Ovary (tissue), 3 donors: ENCODE measurements at regions not wholly inside any gene's neighbourhood (a gene's known extent, or its start where the extent isn't known, plus 50 kb on each side); places are given as distances from the start of the nearest gene placed in this dataset.

Source experiments
- CTCF ChIP-seq, 3 donors: fragments of 450-650 bp in 2 of 3; fragments of 200-600 bp in 1 of 3; IDR thresholded peaks; one replicate each; pipeline versions ENCODE4 v1.5.1 to v1.8.0; 2016 to 2022; ENCODE audit warnings: antibody characterized with exemption in 3 of 3, mild to moderate bottlenecking in 1 of 3
- POLR2A ChIP-seq: fragments of 450-650 bp; IDR thresholded peaks from one replicate; pipeline ENCODE4 v1.6.1; 2017; ENCODE audit warnings: antibody characterized with exemption, mild to moderate bottlenecking, moderate library complexity
- donor health status: DM: no; HTN: no; CAD: no.

GRCh38 chr17:26766743-26767142, 527.2 kb upstream of the WSB1 start:
- TF ChIP-seq CTCF (IDR thresholded peaks at IDR 0.05) (no peak), POLR2A (no peak)
